GM21360 (cell line): ENCODE measurements at regions not wholly inside any gene's neighbourhood (a gene's known extent, or its start where the extent isn't known, plus 50 kb on each side); places are given as distances from the start of the nearest gene placed in this dataset.

Experiments
- ATAC-seq: cut with Tn5 transposase; IDR thresholded peaks from one replicate; pipeline ENCODE4 v1.9.1; 2021; ENCODE audit warnings: mild to moderate bottlenecking, moderate library complexity; ENCODE audit not compliant: unreplicated experiment

DNA sequence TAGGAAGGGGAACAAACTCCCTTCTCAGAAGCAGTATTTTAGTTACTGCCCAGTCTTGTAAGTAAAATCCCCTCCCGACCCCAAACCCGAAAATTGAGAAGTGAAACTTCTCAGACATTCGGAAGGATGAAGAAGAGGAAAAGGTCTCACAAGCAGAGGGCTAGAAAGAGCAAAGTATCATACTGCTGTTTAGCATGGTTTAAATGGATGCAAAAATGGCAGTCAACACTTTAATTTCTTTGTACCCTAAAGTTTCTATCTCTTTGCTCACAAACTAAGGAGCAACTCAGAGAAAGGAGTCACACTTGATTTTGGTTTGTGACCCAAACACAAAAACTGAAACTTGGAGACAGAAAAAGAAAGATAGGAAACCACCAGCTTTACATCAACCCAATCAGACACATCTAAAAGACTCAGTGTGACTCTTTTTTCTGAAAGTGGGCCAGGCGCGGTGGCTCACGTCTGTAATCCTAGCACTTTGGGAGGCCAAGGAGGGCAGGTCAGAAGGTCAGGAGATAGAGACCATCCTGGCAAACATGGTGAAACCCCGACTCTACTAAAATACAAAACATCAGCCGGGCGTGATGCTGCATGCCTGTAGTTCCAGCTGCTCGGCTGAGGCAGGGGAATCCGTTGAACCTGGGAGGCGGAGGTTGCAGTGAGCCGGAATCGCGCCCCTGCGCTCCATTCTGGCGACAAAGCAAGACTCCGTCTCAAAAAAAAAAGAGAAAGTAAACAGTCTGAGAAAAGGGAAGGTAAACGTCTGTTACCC lies 63.2 kb upstream of the ATP11B start:
- ATAC-seq = peak; percentile 66

DNA sequence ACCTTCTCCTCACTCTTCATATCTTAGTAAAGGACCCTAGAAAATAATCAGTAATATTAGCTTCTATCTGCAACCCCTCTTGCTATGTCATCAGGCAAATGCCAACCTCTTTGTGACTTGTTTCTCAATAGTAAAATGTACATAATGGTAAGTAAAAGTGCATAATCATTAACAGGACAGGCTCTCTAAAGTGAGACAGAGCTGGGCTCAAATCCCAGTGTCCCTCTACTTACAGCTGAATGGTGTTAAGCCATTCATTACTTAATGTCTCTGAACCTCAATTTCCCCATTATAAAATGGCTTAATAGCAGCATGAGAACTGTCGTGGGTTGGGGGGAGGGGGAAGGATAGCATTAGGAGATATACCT lies 62.6 kb upstream of the ATP11B start:
- no peak for ATAC-seq

- no peak for ATAC-seq
Observed at GRCh38 chr3:182731764-182732163, 61.5 kb upstream of the ATP11B start.

DNA sequence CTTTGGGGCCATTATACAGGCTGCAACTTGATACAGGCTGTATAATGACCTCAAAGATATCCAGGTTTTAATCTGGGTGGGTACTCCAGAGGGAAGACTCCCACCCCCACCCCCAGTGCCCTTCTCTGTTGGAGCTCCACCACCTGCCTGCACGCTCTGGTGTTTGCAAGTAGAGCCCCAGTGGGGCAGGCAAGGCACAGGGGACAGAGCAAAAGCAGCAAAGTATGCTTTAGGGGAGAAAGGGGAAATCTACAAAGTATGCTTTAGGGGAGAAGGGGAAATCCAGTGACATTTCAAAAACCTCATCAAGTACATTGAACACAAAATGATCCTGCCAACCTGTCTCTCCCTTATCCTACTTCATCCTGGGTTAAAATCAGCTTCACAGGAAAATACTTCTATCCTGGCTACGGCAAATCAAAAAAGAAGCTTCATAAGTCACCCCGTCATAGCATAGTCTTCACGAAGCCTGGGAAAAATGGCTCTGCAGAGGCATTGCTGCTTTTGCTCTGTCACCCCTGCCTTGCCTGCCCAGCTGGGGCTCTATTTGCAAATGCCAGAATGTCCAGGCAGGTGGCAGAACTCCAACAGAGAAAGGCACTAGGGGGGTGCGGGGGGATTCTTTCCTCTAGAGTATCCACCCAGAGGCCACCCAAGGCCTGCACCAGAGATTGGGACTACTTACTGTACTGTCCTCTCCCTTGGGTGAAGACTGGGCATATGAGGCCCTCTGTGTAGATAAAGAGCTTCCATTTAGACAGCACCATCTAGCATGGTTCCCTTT lies 60.9 kb upstream of the ATP11B start:
- no peak for ATAC-seq

GRCh38 chr3:182735672-182736071 lies 57.6 kb upstream of the ATP11B start:
- ATAC-seq = no peak

DNA sequence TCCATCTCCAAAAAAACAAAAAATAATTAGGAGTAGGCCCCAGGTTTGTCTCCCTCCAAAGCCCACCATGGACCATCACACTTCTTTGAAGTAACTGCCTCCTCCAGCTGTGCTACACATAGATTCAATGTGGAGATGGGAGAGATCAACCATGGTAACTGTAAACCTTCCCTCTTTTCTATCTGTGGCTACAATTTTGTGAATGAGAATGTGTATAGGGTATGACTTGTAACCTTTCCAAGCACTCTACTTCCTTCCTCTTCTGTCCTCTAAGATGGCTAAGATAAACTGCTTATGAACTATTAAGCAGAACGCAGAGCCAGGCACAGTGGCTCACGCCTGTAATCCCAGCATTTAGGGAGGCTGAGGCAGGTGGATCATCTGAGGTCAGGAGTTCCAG lies 55.5 kb upstream of the ATP11B start:
- ATAC-seq = no peak

- no peak for ATAC-seq
Observed at GRCh38 chr3:182738583-182739411, 54.5 kb upstream of the ATP11B start.

- no peak for ATAC-seq
Observed at GRCh38 chr3:182739619-182740018, 53.7 kb upstream of the ATP11B start.

DNA sequence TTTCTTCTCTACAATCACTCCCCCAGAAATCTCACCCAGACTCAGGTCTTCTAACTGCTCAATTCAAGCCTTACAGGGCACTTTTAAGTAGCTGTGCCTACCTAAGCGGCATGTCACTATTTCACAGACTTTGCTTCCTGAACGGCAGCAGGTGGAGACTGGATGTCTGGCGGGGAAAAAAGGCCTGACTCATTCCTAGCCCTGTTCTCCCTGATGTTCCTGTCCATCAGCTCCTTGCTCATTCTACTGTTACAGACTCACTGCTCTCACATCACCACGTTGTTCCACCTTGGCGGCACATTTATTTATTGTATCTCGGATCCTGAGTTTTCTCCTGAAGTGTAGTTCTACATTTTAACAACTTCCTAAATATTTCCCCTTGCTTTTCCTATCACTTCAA lies 52.6 kb upstream of the ATP11B start:
- no peak for ATAC-seq

DNA sequence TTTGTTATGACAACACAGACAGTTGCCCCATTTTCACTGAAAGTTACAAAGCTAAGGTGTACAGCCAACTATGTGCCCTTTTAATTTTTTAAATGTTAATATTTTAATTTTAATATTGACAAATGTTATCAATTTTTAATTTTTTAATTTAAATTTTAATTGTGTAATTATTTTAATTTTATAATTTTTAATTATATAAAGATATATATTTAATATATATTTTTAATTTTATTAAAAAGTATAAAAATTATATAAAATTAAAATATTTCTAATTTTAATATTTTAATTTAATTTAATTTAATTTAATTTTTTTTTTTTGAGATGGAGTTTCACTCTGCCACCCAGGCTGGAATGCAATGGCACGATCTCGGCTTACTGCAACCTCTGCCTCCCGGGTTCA lies 52.1 kb upstream of the ATP11B start:
- no peak for ATAC-seq
